K562 (cell line): ENCODE measurements at regions not wholly inside any gene's neighbourhood (a gene's known extent, or its start where the extent isn't known, plus 50 kb on each side); places are given as distances from the start of the nearest gene placed in this dataset.
"Not testable (repeated sequence)": the region's sequence is repeated elsewhere in the genome, so short reads cannot be mapped to it uniquely, and the experiment has no call there.

Experiments
- ATAC-seq: fragments of 200-7000 bp; cut with Tn5 transposase; 3 replicates; pipeline ENCODE4 v1.9.1; 2020; ENCODE audit warnings: moderate library complexity
- BruUV-seq: library from RNA; stranded (reverse); fragments of 400-500 nt; replicated peaks from 2 replicates; lab custom pipeline; 2021; lab: Mats Ljungman, UMichigan
- CTCF ChIA-PET: fragments of 300-600 bp; formaldehyde crosslinking; extraction: SDS; loops from one replicate; lab custom pipeline; 2021; ENCODE audit warnings: low intra/inter-chr PET ratio; lab: Yijun Ruan, JAX
- POLR2A ChIA-PET: fragments of 300-600, 350-650 bp; sonication (Branson Sonifier 250); formaldehyde crosslinking; extraction: SDS; loops from one replicate; lab custom pipeline; 2021; ENCODE audit warnings: antibody characterized with exemption, inconsistent platforms; lab: Yijun Ruan, JAX
- DNase-seq, 4 experiments: peaks; one replicate each; pipeline versions ENCODE4 v3.0.0 to v3.0.0-alpha.2; 2011 to 2018; ENCODE audit warnings: low spot score in 3 of 4, mixed read lengths in 3 of 4; ENCODE audit errors: extremely low read depth in 1 of 4
- FAIRE-seq: peaks from 2 replicates; lab custom pipeline; 2011; peaks lifted over from hg19 to GRCh38; lab: Jason Lieb, UNC
- H2AFZ ChIP-seq: 2 replicates; pipeline ENCODE4 v1.6.0; 2011; ENCODE audit warnings: low read depth, low read length, control low read depth, inconsistent platforms
- H3K27ac ChIP-seq: fragments of 200-600 bp; 3 replicates; pipeline ENCODE4 v1.8.0; 2011; ENCODE audit warnings: low read depth, mild to moderate bottlenecking, control low read depth, inconsistent platforms, low read length, moderate library complexity, mixed read lengths; ENCODE audit errors: extremely low read depth
- H3K27me3 ChIP-seq, 2 experiments: fragments of 300-600 bp in 1 of 2; 2 replicates in 1 of 2; 3 replicates in 1 of 2; pipeline versions ENCODE4 v1.6.0 to v1.8.0; 2011; ENCODE audit warnings: inconsistent platforms in 2 of 2, low read length in 2 of 2, mild to moderate bottlenecking in 1 of 2, mixed read lengths in 1 of 2, moderate library complexity in 1 of 2; ENCODE audit not compliant: control insufficient read depth in 2 of 2, insufficient read depth in 2 of 2
- H3K36me3 ChIP-seq: fragments of 300-600 bp; 3 replicates; pipeline ENCODE4 v1.8.0; 2011; ENCODE audit warnings: mild to moderate bottlenecking, low read length, inconsistent platforms; ENCODE audit not compliant: control insufficient read depth, insufficient read depth
- H3K4me1 ChIP-seq, 2 experiments: fragments of 200-600 bp in 1 of 2; replicated peaks in 1 of 2; 2 replicates in 1 of 2; 3 replicates in 1 of 2; pipeline versions ENCODE4 v1.5.1 to v1.8.0; 2011; ENCODE audit warnings: inconsistent platforms in 2 of 2, low read length in 2 of 2, mild to moderate bottlenecking in 1 of 2, mixed read lengths in 1 of 2, moderate library complexity in 1 of 2; ENCODE audit not compliant: control insufficient read depth in 2 of 2, insufficient read depth in 2 of 2
- H3K4me2 ChIP-seq: 2 replicates; pipeline ENCODE4 v1.6.1; 2011; ENCODE audit warnings: low read length, control low read depth, inconsistent platforms, mixed read lengths; ENCODE audit not compliant: insufficient read depth
- H3K4me3 ChIP-seq: fragments of 200-600 bp; sonication (generic), shearing (Covaris generic); 2 replicates; pipeline ENCODE4 v1.5.1; 2016; ENCODE audit warnings: control low read depth, inconsistent platforms
- H3K79me2 ChIP-seq: fragments of 200-600 bp; 3 replicates; pipeline ENCODE4 v1.8.0; 2011; ENCODE audit warnings: low read length, inconsistent platforms; ENCODE audit not compliant: control insufficient read depth, insufficient read depth
- H3K9ac ChIP-seq, 2 experiments: 2 replicates each; pipeline versions ENCODE4 v1.6.0 to v1.6.1; 2011; ENCODE audit warnings: low read depth in 2 of 2, low read length in 2 of 2, control low read depth in 1 of 2, inconsistent platforms in 1 of 2, mild to moderate bottlenecking in 1 of 2, mixed read lengths in 1 of 2; ENCODE audit not compliant: insufficient read depth in 1 of 2
- H3K9me1 ChIP-seq: one replicate; pipeline ENCODE4 v1.6.0; 2011; ENCODE audit warnings: inconsistent platforms, mild to moderate bottlenecking, low read length, moderate library complexity; ENCODE audit not compliant: control insufficient read depth, insufficient read depth
- H3K9me3 ChIP-seq: replicated peaks from 2 replicates; pipeline ENCODE4 v1.5.1; 2011; ENCODE audit warnings: low read depth, low read length, inconsistent platforms; ENCODE audit not compliant: control insufficient read depth, insufficient read depth
- H4K20me1 ChIP-seq: replicated peaks from 2 replicates; pipeline ENCODE4 v1.6.1; 2011; ENCODE audit warnings: low read length, inconsistent platforms, mixed read lengths; ENCODE audit not compliant: control insufficient read depth, insufficient read depth
- BRF2 ChIP-seq: IDR thresholded peaks from 3 replicates; pipeline ENCODE4 v1.6.1; 2011; ENCODE audit warnings: borderline replicate concordance, mild to moderate bottlenecking; ENCODE audit not compliant: insufficient read length, insufficient read depth
- CBX5 ChIP-seq: IDR thresholded peaks from 2 replicates; pipeline ENCODE4 v1.6.1; 2014; ENCODE audit warnings: low read depth, borderline replicate concordance
- CREB3L1 ChIP-seq: fragments of 450-650 bp; IDR thresholded peaks from 2 replicates; pipeline ENCODE4 v1.6.1; 2014; ENCODE audit warnings: low read depth, mild to moderate bottlenecking, moderate library complexity, borderline replicate concordance
- HMG20A ChIP-seq: fragments of 450-650 bp; formaldehyde crosslinking; conservative IDR thresholded peaks from 2 replicates; pipeline ENCODE4 v1.4.0; 2020; ENCODE audit warnings: mild to moderate bottlenecking, mixed read lengths
- NFATC3 ChIP-seq: fragments of 450-650 bp; IDR thresholded peaks from 2 replicates; pipeline ENCODE4 v1.6.1; 2017; ENCODE audit warnings: mild to moderate bottlenecking
- PPARD ChIP-seq: fragments of 250-450 bp; sonication (Bioruptor Pico); IDR thresholded peaks from 2 replicates; pipeline ENCODE4 v1.8.0; 2022; ENCODE audit warnings: inconsistent platforms, mild to moderate bottlenecking, moderate library complexity
- TARDBP ChIP-seq: fragments of 450-650 bp; IDR thresholded peaks from 2 replicates; pipeline ENCODE4 v1.6.1; 2016
- WGBS: fragments of 100-300 bp; shearing (Covaris generic); methylation state at CpG from one replicate; pipeline ENCODE4 v1.1.6; 2016; ENCODE audit warnings: low coverage, mixed read lengths; ENCODE audit not compliant: insufficient coverage; ENCODE audit errors: missing lambda C conversion rate; 5-methylcytosine and 5-hydroxymethylcytosine counted together
- in situ Hi-C: fragments of 300-500 bp; cut with MboI; formaldehyde crosslinking; loops from 4 replicates; pipeline ENCODE4 v1.15.0; 2018; ENCODE audit warnings: inconsistent platforms, mixed read lengths
- intact Hi-C: fragments of 100-400 bp; cut with micrococcal nuclease; formaldehyde crosslinking; loops from 2 replicates; pipeline ENCODE4 v1.14.2; 2022

GRCh38 chr2:6143812-6144211, 451.6 kb downstream of the SOX11 start:
- 0% methylated on average over 1 of the region's 1 CpG for WGBS
- Histone ChIP-seq H3K4me3 (no peak overlapping the region), H3K79me2 (no peaks in the 10 kb centered on the region), H3K4me1 (no peaks in the 10 kb centered on the region), H3K27ac (no peak overlapping the region), H4K20me1 (no peaks in the 10 kb centered on the region), H3K9me3 (no peaks in the 10 kb centered on the region; the same call in 1 of the 2 replicates), H3K27me3 (no peaks in the 10 kb centered on the region), H3K9ac (no peak overlapping the region), H2AFZ (no peak overlapping the region), H3K9me1 (no peaks in the 10 kb centered on the region), H3K36me3 (no peaks in the 10 kb centered on the region), H3K4me2 (no peak overlapping the region)
- DNase-seq (no peak), ATAC-seq (no peak), FAIRE-seq (no peak)
- intact Hi-C loops = no loop called here
- CTCF ChIA-PET = no interaction called here
- in situ Hi-C loops = no loop called here
- POLR2A ChIA-PET = no interaction called here
- no peak for TF ChIP-seq BRF2
- TF ChIP-seq TARDBP = no peak
- no peak for TF ChIP-seq HMG20A (CRISPR knock-in tag)
- TF ChIP-seq CBX5 = no peak
- no peak for TF ChIP-seq PPARD (CRISPR knock-in tag)
- no peak for TF ChIP-seq NFATC3
- no peak for TF ChIP-seq CREB3L1
- no TSS peak for BruUV-seq

- intact Hi-C loops = not testable (repeated sequence)
Measured at GRCh38 chr2:6147215-6147614, 455.0 kb downstream of the SOX11 start.

More at GRCh38 chr2:6147215-6147614, 455.0 kb downstream of the SOX11 start:
- in situ Hi-C loops, H3K9me3 ChIP-seq, H3K27ac ChIP-seq, DNase-seq, H3K4me3 ChIP-seq, H3K36me3 ChIP-seq, H3K9me1 ChIP-seq, H3K4me1 ChIP-seq, H3K27me3 ChIP-seq, H4K20me1 ChIP-seq, H3K4me2 ChIP-seq, H3K9ac ChIP-seq, H2AFZ ChIP-seq, BruUV-seq, H3K79me2 ChIP-seq, POLR2A ChIA-PET, CTCF ChIA-PET, ATAC-seq, FAIRE-seq: not testable (repeated sequence)
- 0% methylated on average over 1 of the region's 1 CpG for WGBS
